Lung (tissue), 11 donors: ENCODE measurements at regions not wholly inside any gene's neighbourhood (a gene's known extent, or its start where the extent isn't known, plus 50 kb on each side); places are given as distances from the start of the nearest gene placed in this dataset.

Experiments used
- ATAC-seq: fragments of 200-7000 bp; cut with Tn5 transposase; one replicate; pipeline ENCODE4 v1.9.1; 2020; ENCODE audit warnings: moderate number of reproducible peaks; ENCODE audit not compliant: insufficient read depth, low FRiP score
- DNase-seq, 3 donors: peaks; one replicate each; pipeline ENCODE4 v3.0.0-alpha.2; 2013 to 2017
- H3K27ac ChIP-seq, 2 donors: one replicate each; pipeline ENCODE4 v1.5.1; 2013; ENCODE audit warnings: mild to moderate bottlenecking in 2 of 2, moderate library complexity in 2 of 2, control low read depth in 1 of 2, inconsistent platforms in 1 of 2, low read depth in 1 of 2, low read length in 1 of 2
- H3K27me3 ChIP-seq, 3 donors: one replicate each; pipeline ENCODE4 v1.5.1; 2013; ENCODE audit warnings: low read length in 2 of 3; ENCODE audit not compliant: control insufficient read depth in 3 of 3, insufficient read depth in 3 of 3
- H3K36me3 ChIP-seq, 4 donors: one replicate each; pipeline ENCODE4 v1.5.1; 2013; ENCODE audit warnings: low read length in 4 of 4, mild to moderate bottlenecking in 1 of 4, moderate library complexity in 1 of 4; ENCODE audit not compliant: control insufficient read depth in 4 of 4, insufficient read depth in 4 of 4
- H3K4me1 ChIP-seq, 5 donors: one replicate each; pipeline ENCODE4 v1.5.1; 2013; ENCODE audit warnings: low read length in 5 of 5, mild to moderate bottlenecking in 2 of 5, moderate library complexity in 1 of 5; ENCODE audit not compliant: control insufficient read depth in 5 of 5, insufficient read depth in 5 of 5
- H3K4me3 ChIP-seq: one replicate; pipeline ENCODE4 v1.5.1; 2013; ENCODE audit warnings: mild to moderate bottlenecking, control low read depth, moderate library complexity
- H3K9ac ChIP-seq, 2 donors: one replicate each; pipeline ENCODE4 v1.5.1; 2013; ENCODE audit warnings: low read length in 2 of 2, control low read depth in 1 of 2; ENCODE audit not compliant: insufficient read depth in 1 of 2
- H3K9me3 ChIP-seq, 4 donors: one replicate each; pipeline ENCODE4 v1.5.1; 2013; ENCODE audit warnings: low read length in 3 of 4, mild to moderate bottlenecking in 1 of 4, moderate library complexity in 1 of 4; ENCODE audit not compliant: control insufficient read depth in 4 of 4, insufficient read depth in 3 of 4
- WGBS, 2 donors: extraction: QIAGEN DNeasy Blood & Tissue Kit; methylation state at CpG; one replicate each; pipeline ENCODE4 v1.1.7; 2013; 5-methylcytosine and 5-hydroxymethylcytosine counted together
- TF ChIP-seq, protein P1 (sequence below): IDR thresholded peaks from 2 replicates; pipeline ENCODE4 v1.5.1; 2012; ENCODE audit warnings: mild to moderate bottlenecking; ENCODE audit errors: control extremely low read depth, extremely low read depth
- donor health status: control.
- donor health status: control.
- donor health status: Bipolar disorder and iron deficiency.
- donor health status: healthy.
- donor health status: DM: yes; HTN: yes; CAD: no.

DNA sequence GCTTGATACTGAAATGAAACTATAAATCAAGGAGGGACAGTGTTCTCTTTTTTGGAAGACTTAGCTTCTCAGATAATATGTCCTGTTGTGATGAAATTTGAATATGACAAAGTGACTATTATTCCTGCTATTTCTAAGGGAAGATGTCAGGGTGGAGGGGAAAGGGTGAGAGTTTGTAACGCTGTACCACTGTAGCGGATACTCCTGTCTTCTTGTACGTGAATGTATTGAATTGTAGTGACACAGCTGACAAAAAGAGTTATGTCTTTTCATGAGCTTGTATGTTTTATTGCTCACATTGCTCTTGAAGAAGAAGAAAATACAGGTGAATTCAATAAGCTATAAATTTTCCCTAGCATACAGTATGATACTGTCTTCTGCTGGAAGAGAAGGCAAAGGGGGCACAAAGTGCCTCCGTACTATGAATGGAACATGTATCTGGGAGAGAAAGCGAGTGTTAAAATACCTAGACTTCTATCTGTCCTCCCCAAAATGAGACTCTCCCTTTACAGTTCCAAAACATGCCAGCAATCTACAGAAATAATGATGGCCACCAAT is 538.5 kb upstream of the LRRC4C start:
- DNase-seq (no peak), ATAC-seq (no peak)
- Histone ChIP-seq H3K27ac (no peak overlapping the region), H3K4me1 (no peaks in the 10 kb centered on the region), H3K27me3 (no peaks in the 10 kb centered on the region), H3K4me3 (no peak overlapping the region), H3K36me3 (no peaks in the 10 kb centered on the region), H3K9me3 (no peaks in the 10 kb centered on the region), H3K9ac (no peak overlapping the region)
- TF ChIP-seq, protein P1, sequence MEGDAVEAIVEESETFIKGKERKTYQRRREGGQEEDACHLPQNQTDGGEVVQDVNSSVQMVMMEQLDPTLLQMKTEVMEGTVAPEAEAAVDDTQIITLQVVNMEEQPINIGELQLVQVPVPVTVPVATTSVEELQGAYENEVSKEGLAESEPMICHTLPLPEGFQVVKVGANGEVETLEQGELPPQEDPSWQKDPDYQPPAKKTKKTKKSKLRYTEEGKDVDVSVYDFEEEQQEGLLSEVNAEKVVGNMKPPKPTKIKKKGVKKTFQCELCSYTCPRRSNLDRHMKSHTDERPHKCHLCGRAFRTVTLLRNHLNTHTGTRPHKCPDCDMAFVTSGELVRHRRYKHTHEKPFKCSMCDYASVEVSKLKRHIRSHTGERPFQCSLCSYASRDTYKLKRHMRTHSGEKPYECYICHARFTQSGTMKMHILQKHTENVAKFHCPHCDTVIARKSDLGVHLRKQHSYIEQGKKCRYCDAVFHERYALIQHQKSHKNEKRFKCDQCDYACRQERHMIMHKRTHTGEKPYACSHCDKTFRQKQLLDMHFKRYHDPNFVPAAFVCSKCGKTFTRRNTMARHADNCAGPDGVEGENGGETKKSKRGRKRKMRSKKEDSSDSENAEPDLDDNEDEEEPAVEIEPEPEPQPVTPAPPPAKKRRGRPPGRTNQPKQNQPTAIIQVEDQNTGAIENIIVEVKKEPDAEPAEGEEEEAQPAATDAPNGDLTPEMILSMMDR: no peak
- 83 to 87% methylated on average over 5 of the region's 5 CpGs for WGBS, 2 donors

DNA sequence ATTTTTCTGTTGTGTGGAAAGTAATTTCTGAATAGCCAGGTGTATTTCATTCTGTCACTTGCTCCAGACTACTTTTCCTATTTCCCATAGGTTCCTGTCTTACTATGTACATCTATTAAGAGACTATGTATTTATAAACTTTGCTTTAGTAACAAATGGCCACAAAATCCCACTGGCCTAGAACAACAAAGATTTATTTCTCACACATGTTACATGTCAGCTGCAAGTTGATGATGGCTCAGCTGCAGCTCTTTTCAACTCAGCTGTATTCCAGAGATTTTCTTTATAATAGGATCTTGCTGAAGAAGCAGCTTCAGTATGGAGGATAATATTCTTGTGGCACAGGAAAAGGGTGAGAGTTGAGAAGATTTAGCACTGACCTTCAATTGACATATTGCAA is 539.6 kb upstream of the LRRC4C start:
- ATAC-seq: no peak
- no peak for DNase-seq
- H3K27me3 ChIP-seq: no peaks in the 10 kb centered on the region
- H3K27ac ChIP-seq: no peak overlapping the region
- H3K4me1 ChIP-seq: no peaks in the 10 kb centered on the region
- TF ChIP-seq, protein P1: no peak
- no peaks in the 10 kb centered on the region for H3K36me3 ChIP-seq
- H3K9ac ChIP-seq: no peak overlapping the region
- H3K4me3 ChIP-seq: no peak overlapping the region
- H3K9me3 ChIP-seq: no peaks in the 10 kb centered on the region

DNA sequence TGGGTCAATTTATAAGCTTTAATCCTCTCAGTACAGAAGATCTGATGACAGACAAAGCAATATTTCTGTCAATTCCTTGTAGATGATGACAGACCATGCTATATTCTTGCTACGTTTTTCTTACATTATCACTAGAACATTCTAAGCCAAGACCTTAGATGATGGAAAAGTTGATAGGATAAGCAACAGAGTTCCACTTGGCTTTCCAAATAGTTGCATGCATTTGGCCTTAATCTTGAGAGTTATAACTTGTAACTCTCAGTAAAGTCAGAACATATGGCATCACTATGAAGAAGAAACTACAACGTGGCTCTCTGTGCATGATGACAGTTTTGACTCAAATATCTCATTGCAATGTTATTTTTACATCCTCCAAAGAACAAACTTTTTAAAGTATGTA is 544.3 kb upstream of the LRRC4C start:
- 53 to 55% methylated on average over 2 of the region's 2 CpGs for WGBS, 2 donors
- ATAC-seq: no peak
- no peak overlapping the region for H3K9ac ChIP-seq
- H3K9me3 ChIP-seq: no peaks in the 10 kb centered on the region
- no peaks in the 10 kb centered on the region for H3K4me1 ChIP-seq
- no peaks in the 10 kb centered on the region for H3K27me3 ChIP-seq
- no peak for DNase-seq
- H3K4me3 ChIP-seq: no peak overlapping the region
- H3K27ac ChIP-seq: no peak overlapping the region
- no peaks in the 10 kb centered on the region for H3K36me3 ChIP-seq
- TF ChIP-seq, protein P1: no peak

DNA sequence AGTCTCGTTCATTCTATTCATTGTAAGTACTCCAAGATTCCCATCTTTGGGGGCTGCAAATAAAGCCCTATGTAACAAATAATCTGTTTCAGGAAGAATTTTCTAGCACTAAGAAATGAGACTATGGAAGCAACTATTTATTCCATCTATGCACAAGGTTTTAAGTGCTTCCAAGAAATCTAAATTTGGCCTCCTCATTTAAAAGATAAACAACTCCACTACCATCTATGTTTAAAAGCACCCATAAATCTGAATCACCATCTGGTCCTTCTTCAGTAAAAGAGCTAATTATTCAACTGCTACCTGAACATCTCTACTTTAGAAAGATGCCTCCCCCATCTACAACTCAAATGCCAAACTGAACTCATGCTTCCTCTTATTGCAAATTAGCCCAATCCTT is 547.3 kb upstream of the LRRC4C start:
- ATAC-seq (no peak), DNase-seq (no peak)
- Histone ChIP-seq H3K9ac (no peak overlapping the region), H3K36me3 (no peaks in the 10 kb centered on the region), H3K27me3 (no peaks in the 10 kb centered on the region), H3K27ac (no peak overlapping the region), H3K9me3 (no peaks in the 10 kb centered on the region), H3K4me1 (no peaks in the 10 kb centered on the region), H3K4me3 (no peak overlapping the region)
- WGBS, 2 donors: 76 to 88% methylated on average over 1 of the region's 1 CpG
- TF ChIP-seq, protein P1: no peak
